Neuronal stem cell (in vitro differentiated cells): ENCODE measurements at regions not wholly inside any gene's neighbourhood (a gene's known extent, or its start where the extent isn't known, plus 50 kb on each side); places are given as distances from the start of the nearest gene placed in this dataset.

ENCODE experiments used
- DNase-seq: peaks from one replicate; pipeline ENCODE4 v3.0.0-alpha.2; 2013; ENCODE audit warnings: low spot score
- H2AFZ ChIP-seq: one replicate; pipeline ENCODE4 v1.6.1; 2013; ENCODE audit warnings: mild to moderate bottlenecking, low read length, inconsistent platforms
- H2AK5ac ChIP-seq: 2 replicates; pipeline ENCODE4 v1.6.1; 2013; ENCODE audit warnings: low read depth, mild to moderate bottlenecking, inconsistent platforms, low read length, moderate library complexity, mixed read lengths
- H2BK120ac ChIP-seq: 2 replicates; pipeline ENCODE4 v1.6.1; 2013; ENCODE audit warnings: low read depth, mild to moderate bottlenecking, inconsistent platforms, low read length, moderate library complexity, mixed read lengths
- H2BK12ac ChIP-seq: one replicate; pipeline ENCODE4 v1.6.1; 2013; ENCODE audit warnings: low read length, inconsistent platforms
- H2BK15ac ChIP-seq: 2 replicates; pipeline ENCODE4 v1.6.1; 2013; ENCODE audit warnings: mild to moderate bottlenecking, low read length, inconsistent platforms, mixed read lengths
- H2BK5ac ChIP-seq: one replicate; pipeline ENCODE4 v1.6.1; 2013; ENCODE audit warnings: inconsistent platforms, mild to moderate bottlenecking, low read length, moderate library complexity
- H3K14ac ChIP-seq: one replicate; pipeline ENCODE4 v1.6.1; 2013; ENCODE audit warnings: low read length, inconsistent platforms
- H3K18ac ChIP-seq: 2 replicates; pipeline ENCODE4 v1.6.1; 2013; ENCODE audit warnings: low read length, inconsistent platforms
- H3K23ac ChIP-seq: 2 replicates; pipeline ENCODE4 v1.6.1; 2013; ENCODE audit warnings: low read depth, mild to moderate bottlenecking, mixed read lengths, low read length, inconsistent platforms; ENCODE audit not compliant: poor library complexity
- H3K27ac ChIP-seq: replicated peaks from 3 replicates; pipeline ENCODE4 v1.5.1; 2013; ENCODE audit warnings: low read length, inconsistent platforms
- H3K27me3 ChIP-seq, 3 experiments: 2 replicates each; pipeline ENCODE4 v1.6.1; 2013; ENCODE audit warnings: low read length in 3 of 3, mild to moderate bottlenecking in 2 of 3, inconsistent platforms in 1 of 3, low read depth in 1 of 3, mixed read lengths in 1 of 3, moderate library complexity in 1 of 3; ENCODE audit not compliant: control insufficient read depth in 3 of 3, insufficient read depth in 3 of 3
- H3K36me3 ChIP-seq, 2 donors: replicated peaks in 1 of 2; 2 replicates each; pipeline ENCODE4 v1.6.1; 2013; ENCODE audit warnings: low read length in 2 of 2; ENCODE audit not compliant: control insufficient read depth in 2 of 2, insufficient read depth in 2 of 2
- H3K4ac ChIP-seq: 2 replicates; pipeline ENCODE4 v1.6.1; 2013; ENCODE audit warnings: inconsistent platforms, mild to moderate bottlenecking, low read length, moderate library complexity
- H3K4me1 ChIP-seq, 2 donors: 1 replicate in 1 of 2; 2 replicates in 1 of 2; pipeline ENCODE4 v1.6.1; 2013; ENCODE audit warnings: low read length in 2 of 2, low read depth in 1 of 2; ENCODE audit not compliant: control insufficient read depth in 2 of 2, insufficient read depth in 1 of 2
- H3K4me2 ChIP-seq: one replicate; pipeline ENCODE4 v1.6.1; 2013; ENCODE audit warnings: mild to moderate bottlenecking, low read length, inconsistent platforms; ENCODE audit not compliant: insufficient read depth, poor library complexity, severe bottlenecking
- H3K4me3 ChIP-seq, 2 donors: 2 replicates each; pipeline ENCODE4 v1.5.1; 2013; ENCODE audit warnings: low read length in 2 of 2, mild to moderate bottlenecking in 2 of 2, inconsistent platforms in 1 of 2, moderate library complexity in 1 of 2
- H3K79me1 ChIP-seq: one replicate; pipeline ENCODE4 v1.6.1; 2013; ENCODE audit warnings: low read depth, mild to moderate bottlenecking, inconsistent platforms, low read length, moderate library complexity
- H3K9ac ChIP-seq: one replicate; pipeline ENCODE4 v1.6.1; 2013; ENCODE audit warnings: mild to moderate bottlenecking, low read depth, low read length, inconsistent platforms; ENCODE audit not compliant: poor library complexity
- H3K9me3 ChIP-seq, 2 donors: replicated peaks in 1 of 2; 2 replicates each; pipeline versions ENCODE3 to v1.6.1; 2013; ENCODE audit warnings: low read length in 2 of 2, mild to moderate bottlenecking in 2 of 2, inconsistent platforms in 1 of 2, low read depth in 1 of 2, mixed read lengths in 1 of 2, moderate library complexity in 1 of 2; ENCODE audit not compliant: control insufficient read depth in 2 of 2, insufficient read depth in 1 of 2
- H4K8ac ChIP-seq: one replicate; pipeline ENCODE4 v1.6.1; 2013; ENCODE audit warnings: low read depth, mild to moderate bottlenecking, inconsistent platforms, low read length, moderate library complexity
- H4K91ac ChIP-seq: one replicate; pipeline ENCODE4 v1.6.1; 2013; ENCODE audit warnings: low read length, low read depth, mild to moderate bottlenecking, inconsistent platforms; ENCODE audit not compliant: poor library complexity
- WGBS, 2 donors: extraction: QIAGEN DNeasy Blood & Tissue Kit; methylation state at CpG; one replicate each; pipeline ENCODE4 v1.1.7; 2013; ENCODE audit warnings: missing lambda C conversion rate in 2 of 2, mixed read lengths in 1 of 2; ENCODE audit not compliant: insufficient read length in 2 of 2, insufficient replicate concordance in 1 of 2; ENCODE audit errors: extremely low coverage in 2 of 2; 5-methylcytosine and 5-hydroxymethylcytosine counted together

GRCh38 chr4:107203733-107204132, 167.6 kb upstream of the DKK2 start:
- Histone ChIP-seq H3K27ac (no peak overlapping the region), H3K9me3 (no peaks in the 10 kb centered on the region), H3K23ac (no peak overlapping the region), H3K79me1 (peaks cover 1% of the 10 kb centered on the region), H2BK12ac (no peak overlapping the region), H4K8ac (no peak overlapping the region), H3K36me3 (no peaks in the 10 kb centered on the region), H2BK5ac (no peak overlapping the region), H3K14ac (no peak overlapping the region), H2AFZ (no peak overlapping the region), H3K4ac (no peak overlapping the region), H4K91ac (no peak overlapping the region), H3K9ac (no peak overlapping the region), H3K4me3 (no peak overlapping the region), H2BK120ac (no peak overlapping the region), H2BK15ac (no peak overlapping the region), H3K4me2 (no peak overlapping the region), H3K27me3 (no peaks in the 10 kb centered on the region), H3K4me1 (no peaks in the 10 kb centered on the region), H2AK5ac (no peak overlapping the region), H3K18ac (no peak overlapping the region)
- WGBS, 2 donors: no CpG with 5 or more reads among the region's 8 CpGs
- no peak for DNase-seq

- H3K36me3 ChIP-seq: no peaks in the 10 kb centered on the region
- DNase-seq: no peak
- no peak overlapping the region for H3K14ac ChIP-seq
- no peaks in the 10 kb centered on the region for H3K9me3 ChIP-seq
- WGBS, 2 donors: no CpG with 5 or more reads among the region's 7 CpGs
- H2BK15ac ChIP-seq: no peak overlapping the region
- H3K18ac ChIP-seq: no peak overlapping the region
- no peak overlapping the region for H2AFZ ChIP-seq
- no peak overlapping the region for H4K8ac ChIP-seq
- H3K79me1 ChIP-seq: peaks cover 1% of the 10 kb centered on the region
- no peak overlapping the region for H2BK12ac ChIP-seq
- no peaks in the 10 kb centered on the region for H3K4me1 ChIP-seq
- no peak overlapping the region for H3K4me2 ChIP-seq
- no peak overlapping the region for H3K4ac ChIP-seq
- no peaks in the 10 kb centered on the region for H3K27me3 ChIP-seq
- H2AK5ac ChIP-seq: no peak overlapping the region
- no peak overlapping the region for H3K23ac ChIP-seq
- H3K9ac ChIP-seq: no peak overlapping the region
- H3K27ac ChIP-seq: no peak overlapping the region
- H3K4me3 ChIP-seq: no peak overlapping the region
- no peak overlapping the region for H2BK5ac ChIP-seq
- H2BK120ac ChIP-seq: no peak overlapping the region
- H4K91ac ChIP-seq: no peak overlapping the region
These were observed 166.6 kb upstream of the DKK2 start for GRCh38 chr4:107202744-107203143.

GRCh38 chr4:107197121-107197520, 161.0 kb upstream of the DKK2 start:
- Histone ChIP-seq H2BK5ac (no peak overlapping the region), H2BK12ac (no peak overlapping the region), H3K79me1 (peaks cover 1% of the 10 kb centered on the region), H2BK15ac (no peak overlapping the region), H3K9ac (no peak overlapping the region), H4K8ac (no peak overlapping the region), H3K36me3 (no peaks in the 10 kb centered on the region), H2AK5ac (no peak overlapping the region), H3K14ac (no peak overlapping the region), H3K18ac (no peak overlapping the region), H3K27ac (no peak overlapping the region), H2BK120ac (no peak overlapping the region), H3K4me1 (no peaks in the 10 kb centered on the region), H3K27me3 (no peaks in the 10 kb centered on the region), H4K91ac (no peak overlapping the region), H3K9me3 (no peaks in the 10 kb centered on the region), H3K4me2 (no peak overlapping the region), H2AFZ (no peak overlapping the region), H3K4ac (no peak overlapping the region), H3K23ac (no peak overlapping the region), H3K4me3 (no peak overlapping the region)
- WGBS, 2 donors: no CpG with 5 or more reads among the region's 4 CpGs
- DNase-seq: no peak

- Histone ChIP-seq H2BK120ac (no peak overlapping the region), H2AFZ (no peak overlapping the region), H3K4me3 (no peak overlapping the region), H3K14ac (no peak overlapping the region), H4K8ac (no peak overlapping the region), H3K9me3 (no peaks in the 10 kb centered on the region), H3K23ac (no peak overlapping the region), H4K91ac (no peak overlapping the region), H3K4me1 (no peaks in the 10 kb centered on the region), H3K4ac (no peak overlapping the region), H3K9ac (no peak overlapping the region), H3K18ac (no peak overlapping the region), H2AK5ac (no peak overlapping the region), H3K79me1 (peaks cover 1% of the 10 kb centered on the region), H3K27ac (no peak overlapping the region), H2BK5ac (no peak overlapping the region), H3K36me3 (no peaks in the 10 kb centered on the region), H3K27me3 (no peaks in the 10 kb centered on the region), H3K4me2 (no peak overlapping the region), H2BK15ac (no peak overlapping the region), H2BK12ac (no peak overlapping the region)
- WGBS, 2 donors: no CpG with 5 or more reads among the region's 2 CpGs
- no peak for DNase-seq
These were observed 160.2 kb upstream of the DKK2 start for GRCh38 chr4:107196312-107196711.
